ENCODE measurements at regions not wholly inside any gene's neighbourhood (a gene's known extent, or its start where the extent isn't known, plus 50 kb on each side); places are given as distances from the start of the nearest gene placed in this dataset.

GRCh38 chr16:5605404-5605803 is 507.8 kb upstream of the EEF2KMT start:
- TF ChIP-seq POLR2AphosphoS5 (IDR thresholded peaks at IDR 0.05; ENCODE audit: borderline replicate concordance, low read depth, low read length) (no peak), EZH2 (IDR thresholded peaks at IDR 0.05) (no peak)

Data from SK-N-MC (cell line).